H1 (cell line): ENCODE measurements at regions not wholly inside any gene's neighbourhood (a gene's known extent, or its start where the extent isn't known, plus 50 kb on each side); places are given as distances from the start of the nearest gene placed in this dataset.

Experiments used
- HDAC2 ChIP-seq, 2 experiments: fragments of 300-600 bp in 1 of 2; sonication (generic) in 1 of 2; IDR thresholded peaks; 2 replicates each; pipeline ENCODE4 v1.6.1; 2011 to 2012; ENCODE audit warnings: low read depth in 2 of 2, low read length in 2 of 2, mild to moderate bottlenecking in 2 of 2, moderate library complexity in 2 of 2, borderline replicate concordance in 1 of 2, inconsistent platforms in 1 of 2

- TF ChIP-seq HDAC2 (IDR thresholded peaks at IDR 0.05; ENCODE audit: borderline replicate concordance in 1 of 2, low read depth in 2 of 2, low read length in 2 of 2) = no peak
- TF ChIP-seq, all 59 proteins: peak for 0
Measured at GRCh38 chr5:39947657-39948056, 522.9 kb upstream of the DAB2 start (continued).
